Uterus (tissue), 2 donors: ENCODE measurements at regions not wholly inside any gene's neighbourhood (a gene's known extent, or its start where the extent isn't known, plus 50 kb on each side); places are given as distances from the start of the nearest gene placed in this dataset.
"Not testable (repeated sequence)": the region's sequence is repeated elsewhere in the genome, so short reads cannot be mapped to it uniquely, and the experiment has no call there.

Experiments used
- POLR2A ChIP-seq, 2 donors: fragments of 450-650 bp; IDR thresholded peaks; one replicate each; pipeline ENCODE4 v1.6.1; 2016; ENCODE audit warnings: antibody characterized with exemption in 2 of 2, mild to moderate bottlenecking in 1 of 2, moderate library complexity in 1 of 2
- TF ChIP-seq, protein P1 (sequence below), 4 experiments: fragments of 200-600 bp in 2 of 4; fragments of 450-650 bp in 2 of 4; sonication (generic) in 2 of 4; IDR thresholded peaks; one replicate each; pipeline ENCODE4 v1.5.1; 2016 to 2019; ENCODE audit warnings: antibody characterized with exemption in 4 of 4, mild to moderate bottlenecking in 2 of 4, moderate library complexity in 1 of 4

DNA sequence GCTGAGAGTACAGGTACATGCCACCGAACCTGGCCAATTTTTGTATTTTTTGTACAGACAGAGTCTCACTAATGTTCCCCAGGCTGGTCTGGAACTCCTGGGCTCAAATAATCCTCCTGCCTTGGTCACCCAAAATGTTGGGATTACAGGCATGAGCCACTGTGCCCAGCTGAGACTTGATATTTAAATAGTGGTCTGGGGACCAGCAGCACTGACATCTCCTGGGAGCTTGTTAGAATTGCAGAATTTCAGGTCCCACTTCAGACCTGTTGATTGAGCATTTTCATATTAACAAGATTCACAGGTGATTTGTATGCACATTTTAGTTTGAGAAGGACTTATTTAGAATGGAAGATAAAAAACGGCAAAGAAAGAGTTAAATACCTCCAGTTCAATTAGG lies 57.0 kb upstream of the COBL start:
- TF ChIP-seq, protein P1, sequence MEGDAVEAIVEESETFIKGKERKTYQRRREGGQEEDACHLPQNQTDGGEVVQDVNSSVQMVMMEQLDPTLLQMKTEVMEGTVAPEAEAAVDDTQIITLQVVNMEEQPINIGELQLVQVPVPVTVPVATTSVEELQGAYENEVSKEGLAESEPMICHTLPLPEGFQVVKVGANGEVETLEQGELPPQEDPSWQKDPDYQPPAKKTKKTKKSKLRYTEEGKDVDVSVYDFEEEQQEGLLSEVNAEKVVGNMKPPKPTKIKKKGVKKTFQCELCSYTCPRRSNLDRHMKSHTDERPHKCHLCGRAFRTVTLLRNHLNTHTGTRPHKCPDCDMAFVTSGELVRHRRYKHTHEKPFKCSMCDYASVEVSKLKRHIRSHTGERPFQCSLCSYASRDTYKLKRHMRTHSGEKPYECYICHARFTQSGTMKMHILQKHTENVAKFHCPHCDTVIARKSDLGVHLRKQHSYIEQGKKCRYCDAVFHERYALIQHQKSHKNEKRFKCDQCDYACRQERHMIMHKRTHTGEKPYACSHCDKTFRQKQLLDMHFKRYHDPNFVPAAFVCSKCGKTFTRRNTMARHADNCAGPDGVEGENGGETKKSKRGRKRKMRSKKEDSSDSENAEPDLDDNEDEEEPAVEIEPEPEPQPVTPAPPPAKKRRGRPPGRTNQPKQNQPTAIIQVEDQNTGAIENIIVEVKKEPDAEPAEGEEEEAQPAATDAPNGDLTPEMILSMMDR (IDR thresholded peaks at IDR 0.05): not testable (repeated sequence)
- not testable (repeated sequence) for TF ChIP-seq POLR2A (IDR thresholded peaks at IDR 0.05)
